Nucleus accumbens (tissue), 56 donors: ENCODE measurements at regions not wholly inside any gene's neighbourhood (a gene's known extent, or its start where the extent isn't known, plus 50 kb on each side); places are given as distances from the start of the nearest gene placed in this dataset.

Experiments
- DNase-seq, 56 donors: peaks; one replicate each; lab custom pipeline; 2025; lab: John Stamatoyannopoulos, UW

GRCh38 chr10:108230478-108231170, 1066.1 kb upstream of the SORCS1 start:
- DNase-seq = no peak

- no peak for DNase-seq
Observed at GRCh38 chr10:108208732-108209131, 1044.2 kb upstream of the SORCS1 start.

- DNase-seq = no peak
Observed at GRCh38 chr10:108208038-108208437, 1043.5 kb upstream of the SORCS1 start.

- DNase-seq = peak in 5 of 56 donors; percentile 0 to 13 (median 3)
Observed at GRCh38 chr10:108204528-108205305, 1040.2 kb upstream of the SORCS1 start.

- no peak for DNase-seq
Observed at GRCh38 chr10:108203905-108204527, 1039.5 kb upstream of the SORCS1 start.

- DNase-seq = no peak
Observed at GRCh38 chr10:108187408-108188012, 1023.0 kb upstream of the SORCS1 start.

GRCh38 chr10:108184114-108184513, 1019.6 kb upstream of the SORCS1 start:
- DNase-seq = no peak

- DNase-seq = no peak
Observed at GRCh38 chr10:108180878-108181277, 1016.4 kb upstream of the SORCS1 start.

GRCh38 chr10:108169846-108170245, 1005.3 kb upstream of the SORCS1 start:
- DNase-seq = no peak

- DNase-seq = no peak
Observed at GRCh38 chr10:108167766-108168165, 1003.3 kb upstream of the SORCS1 start.

- no peak for DNase-seq
Observed at GRCh38 chr10:108166401-108166800, 1001.9 kb upstream of the SORCS1 start.

GRCh38 chr10:108147346-108147745, 982.8 kb upstream of the SORCS1 start:
- no peak for DNase-seq

GRCh38 chr10:108141064-108141463, 976.6 kb upstream of the SORCS1 start:
- DNase-seq = no peak

- DNase-seq = no peak
Observed at GRCh38 chr10:108132303-108132702, 967.8 kb upstream of the SORCS1 start.

- no peak for DNase-seq
Observed at GRCh38 chr10:108130575-108130974, 966.1 kb upstream of the SORCS1 start.

- DNase-seq = no peak
Observed at GRCh38 chr10:108112218-108112617, 947.7 kb upstream of the SORCS1 start.

GRCh38 chr10:108104551-108105156, 940.1 kb upstream of the SORCS1 start:
- DNase-seq = no peak

GRCh38 chr10:108097258-108097657, 932.8 kb upstream of the SORCS1 start:
- DNase-seq = no peak

- no peak for DNase-seq
Observed at GRCh38 chr10:108095932-108096925, 931.7 kb upstream of the SORCS1 start.
